ENCODE measurements at regions not wholly inside any gene's neighbourhood (a gene's known extent, or its start where the extent isn't known, plus 50 kb on each side); places are given as distances from the start of the nearest gene placed in this dataset.

DNA sequence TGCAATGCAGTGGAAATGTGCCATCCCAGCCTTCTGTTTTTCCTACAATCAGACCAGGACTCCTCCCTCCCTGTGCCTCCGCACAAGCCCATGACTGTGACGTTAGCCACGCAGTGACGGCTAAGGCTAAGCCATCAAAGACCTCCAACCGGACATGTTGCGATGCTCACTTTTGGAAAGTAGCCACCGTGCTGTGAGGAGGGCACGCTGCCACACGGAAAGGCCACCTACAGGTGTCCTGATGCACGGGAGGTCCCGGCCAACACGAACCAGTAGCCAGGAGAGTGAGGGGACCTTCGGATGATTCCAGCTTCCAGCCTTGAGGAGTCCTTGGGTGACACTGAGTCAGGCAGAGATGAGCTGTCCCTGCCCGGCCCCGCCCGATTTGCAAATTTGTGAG is 53.9 kb downstream of the FOXL1 start:
- DNase-seq, result no peak

GRCh38 chr16:86632944-86633343 is 54.6 kb downstream of the FOXL1 start:
- DNase-seq, result no peak

DNA sequence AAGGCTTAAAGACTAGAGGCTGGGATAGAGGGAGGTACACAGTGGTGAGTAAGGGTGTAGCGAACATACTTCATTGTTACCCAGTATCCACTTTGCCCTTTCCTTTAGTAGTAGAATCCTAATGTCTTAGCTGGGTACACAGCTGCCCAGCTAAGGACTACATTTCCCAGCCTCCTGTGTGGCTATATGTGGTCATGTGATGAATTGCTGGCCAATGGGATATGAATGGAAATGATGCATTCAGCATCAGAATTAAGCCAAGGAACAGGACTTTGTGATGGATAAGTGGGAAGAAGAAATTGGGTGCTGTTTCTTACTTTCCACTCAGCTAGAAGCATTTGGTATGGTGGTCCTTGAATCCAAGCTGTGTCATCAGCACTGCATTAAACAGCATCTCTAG is 55.9 kb downstream of the FOXL1 start:
- no peak for DNase-seq

DNA sequence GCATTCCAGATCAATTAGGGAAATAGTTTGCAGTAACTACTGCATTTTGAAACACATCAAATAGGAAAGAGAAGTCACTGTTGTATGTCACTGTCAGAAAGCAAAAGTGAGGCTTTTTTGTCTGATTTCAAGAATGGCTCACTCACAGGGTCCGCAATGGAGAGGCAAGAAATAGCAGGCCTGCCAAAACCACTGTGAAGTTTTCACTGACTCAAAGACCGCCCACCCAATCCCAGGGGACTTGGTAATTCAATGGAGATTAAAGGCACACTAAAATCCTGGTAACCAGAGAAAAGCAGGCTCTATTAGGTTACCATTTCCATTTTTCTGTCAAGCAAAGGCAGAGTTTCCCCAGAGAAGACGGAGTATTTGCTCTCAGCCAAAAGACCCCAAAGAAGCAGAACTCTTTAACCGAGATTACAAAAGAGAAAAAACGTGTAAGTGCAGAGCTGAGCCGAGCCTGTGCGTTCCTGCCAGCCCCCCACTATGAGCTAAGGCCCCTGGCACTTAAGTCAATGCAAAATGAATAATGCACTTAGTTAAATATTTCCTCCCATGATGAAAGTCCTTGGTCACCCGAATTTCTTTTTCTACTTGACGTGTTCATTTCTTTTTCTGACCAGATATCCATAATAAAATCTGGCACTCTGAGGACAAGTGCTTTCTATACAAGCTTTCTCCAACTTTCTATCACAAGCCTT is 57.0 kb downstream of the FOXL1 start:
- DNase-seq, result no peak

DNA sequence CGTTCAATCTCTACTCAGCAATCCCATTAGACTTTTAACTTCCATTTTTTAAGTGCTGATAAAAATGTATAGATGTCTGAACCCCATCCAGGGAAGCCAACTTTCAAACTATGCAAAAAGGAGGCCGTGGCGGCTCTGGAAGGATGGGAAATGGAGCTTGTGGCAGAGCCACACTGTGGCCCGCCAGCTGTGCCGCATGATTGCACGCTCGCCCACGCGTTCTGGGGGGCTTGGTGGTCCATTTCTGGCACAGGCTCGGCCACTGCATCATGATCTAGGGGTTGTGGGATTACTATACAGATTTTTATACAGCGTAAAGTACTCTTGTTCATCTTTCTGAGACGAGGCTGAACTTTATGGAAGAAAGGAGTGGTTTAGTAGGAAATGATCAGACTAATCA is 57.6 kb downstream of the FOXL1 start:
- DNase-seq, result no peak

DNA sequence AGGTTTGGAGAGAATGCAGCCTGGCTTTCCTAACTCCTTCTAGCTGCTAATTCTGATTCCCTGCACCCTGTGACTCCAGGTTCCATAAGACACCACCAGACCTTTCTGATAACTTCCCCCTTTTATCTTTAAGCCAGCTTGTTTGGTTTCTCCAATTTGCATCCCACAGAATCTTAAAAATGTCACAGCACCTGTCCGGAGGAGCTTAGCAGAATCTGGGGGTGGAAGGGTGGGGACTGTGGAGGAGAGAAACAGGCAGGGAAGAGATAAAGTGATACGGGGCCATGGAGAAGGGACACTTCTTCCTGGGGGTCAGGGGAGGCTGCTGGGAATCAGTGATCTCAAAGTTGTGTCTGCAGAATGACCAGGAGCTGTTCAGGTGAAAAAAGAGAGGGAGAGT is 59.4 kb downstream of the FOXL1 start:
- DNase-seq, result no peak

DNA sequence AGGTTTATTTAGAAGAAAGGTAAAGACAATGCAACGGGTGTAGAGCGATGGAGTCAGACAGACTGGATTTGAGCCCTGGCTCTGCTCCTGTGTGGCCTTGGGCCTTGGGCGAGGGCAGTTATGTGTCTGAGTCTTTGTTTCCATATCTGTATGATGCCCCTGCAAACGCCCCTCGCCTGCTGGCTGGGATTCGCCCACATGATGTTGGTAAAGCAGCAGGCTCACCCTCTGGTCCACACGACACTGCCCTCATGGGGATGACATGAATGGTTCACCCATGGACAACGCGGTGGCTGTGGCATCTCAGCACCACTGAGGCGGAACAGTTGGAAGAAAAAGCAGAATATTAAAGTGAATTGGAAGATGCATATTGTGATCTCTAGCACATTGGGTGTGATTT is 60.3 kb downstream of the FOXL1 start:
- no peak for DNase-seq

- DNase-seq, result no peak
Observed at GRCh38 chr16:86639354-86639753, 61.0 kb downstream of the FOXL1 start.

GRCh38 chr16:86640265-86640843 is 62.0 kb downstream of the FOXL1 start:
- no peak for DNase-seq

- no peak for DNase-seq
Observed at GRCh38 chr16:86642087-86642486, 63.7 kb downstream of the FOXL1 start.

- no peak for DNase-seq
Observed at GRCh38 chr16:86643671-86644070, 65.3 kb downstream of the FOXL1 start.

DNA sequence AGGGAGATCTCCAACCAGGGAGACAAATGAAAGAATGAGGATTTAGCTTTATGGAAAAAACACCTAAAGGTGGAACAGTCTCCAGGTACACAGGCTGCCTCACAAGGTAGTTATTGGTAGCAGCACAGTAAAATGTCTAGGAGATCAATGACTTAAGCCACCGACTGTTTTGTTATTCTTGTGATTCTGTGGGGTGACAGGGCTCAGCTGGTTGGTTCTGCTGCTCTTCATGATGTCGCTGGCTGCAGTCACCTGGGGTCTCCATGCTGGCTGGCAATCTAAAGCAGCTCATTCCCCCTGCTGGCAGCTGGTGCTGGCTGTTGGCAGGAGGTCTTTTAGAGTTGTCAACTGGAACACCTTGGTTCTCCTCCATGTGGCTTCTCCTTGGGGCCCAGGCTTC is 69.2 kb downstream of the FOXL1 start:
- DNase-seq, result no peak

DNA sequence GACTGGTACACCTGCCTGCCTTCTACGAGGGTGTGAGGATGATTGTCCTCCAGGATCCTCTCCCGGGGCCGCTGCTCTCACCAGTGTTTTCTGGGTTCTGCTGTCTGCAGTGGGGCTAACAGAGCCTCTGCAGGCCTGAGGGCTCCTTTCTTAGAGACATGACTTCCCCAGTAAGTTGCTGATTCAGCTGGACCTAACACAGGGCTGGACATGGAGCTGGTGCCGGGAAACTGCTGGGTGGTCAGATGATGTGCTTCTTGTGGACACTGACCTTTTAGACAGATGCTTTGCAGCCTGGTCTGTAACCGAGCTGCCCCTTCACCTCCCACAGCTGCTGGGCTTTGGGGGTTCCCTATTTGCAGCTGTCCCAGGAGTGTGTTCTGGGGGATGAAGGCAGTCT is 71.5 kb downstream of the FOXL1 start:
- DNase-seq, result no peak

DNA sequence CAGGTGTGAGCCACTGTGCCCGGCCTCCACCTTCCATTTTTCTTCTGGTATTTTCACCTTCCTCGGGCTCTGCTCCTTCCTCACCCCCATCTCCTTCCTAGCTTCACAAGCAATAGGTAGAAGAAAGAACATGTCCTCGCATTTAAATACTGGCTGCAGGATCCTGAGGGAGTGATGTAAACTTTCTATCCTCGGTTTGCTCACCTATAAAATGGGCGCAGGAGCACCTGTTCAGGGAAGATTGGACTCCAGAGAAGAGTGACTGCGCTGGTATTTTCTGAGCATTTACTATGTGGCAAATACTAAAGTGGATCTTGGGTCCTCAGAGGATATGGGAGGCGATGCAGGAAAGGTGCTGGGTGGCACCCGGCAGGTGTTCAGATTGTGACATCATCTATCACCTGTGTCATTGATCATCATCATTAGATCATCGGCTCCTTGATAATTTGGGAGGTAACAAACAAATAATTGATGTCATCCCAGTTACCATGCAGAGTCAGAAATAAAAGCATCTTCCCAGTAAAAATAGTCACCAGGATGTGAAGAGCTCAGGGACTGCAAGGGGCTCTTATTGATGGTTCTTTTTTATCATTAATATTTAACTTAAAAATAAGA is 72.8 kb downstream of the FOXL1 start:
- DNase-seq, result no peak

- no peak for DNase-seq
Observed at GRCh38 chr16:86651823-86652222, 73.5 kb downstream of the FOXL1 start.

DNA sequence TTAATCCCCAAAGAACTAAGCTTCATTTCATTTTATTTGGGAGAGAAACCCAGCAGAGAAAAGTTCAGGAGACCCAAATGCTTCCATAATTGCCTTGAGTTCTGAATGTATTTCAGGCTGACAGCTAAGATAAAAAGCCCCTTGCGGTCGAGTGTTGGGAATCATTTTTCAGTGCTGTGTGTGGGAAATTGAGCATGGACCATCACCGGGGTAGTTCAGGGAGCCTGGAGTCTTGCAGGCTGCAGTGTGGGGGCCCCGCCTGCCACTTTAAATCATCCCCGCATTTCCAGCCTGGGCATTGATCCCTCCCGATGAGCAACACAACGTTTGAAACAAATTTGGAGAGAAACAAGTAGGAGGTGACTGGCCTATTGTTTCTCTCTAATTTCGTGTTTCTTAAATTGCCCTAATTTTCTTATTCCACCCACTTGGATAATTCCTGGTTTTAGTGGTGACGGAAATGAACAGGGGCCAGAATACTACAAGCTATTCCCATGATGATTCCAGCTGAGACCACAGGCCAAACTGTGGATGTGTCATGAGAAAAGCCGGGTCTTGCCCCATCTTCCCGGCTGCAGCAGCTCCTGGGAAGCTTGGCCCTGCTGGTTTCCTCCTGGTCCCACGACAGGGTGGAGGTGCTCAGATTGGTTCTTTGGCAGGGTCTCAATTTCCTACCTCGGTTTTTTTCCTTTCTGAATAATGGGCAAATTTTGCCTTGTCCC is 75.1 kb downstream of the FOXL1 start:
- no peak for DNase-seq

DNA sequence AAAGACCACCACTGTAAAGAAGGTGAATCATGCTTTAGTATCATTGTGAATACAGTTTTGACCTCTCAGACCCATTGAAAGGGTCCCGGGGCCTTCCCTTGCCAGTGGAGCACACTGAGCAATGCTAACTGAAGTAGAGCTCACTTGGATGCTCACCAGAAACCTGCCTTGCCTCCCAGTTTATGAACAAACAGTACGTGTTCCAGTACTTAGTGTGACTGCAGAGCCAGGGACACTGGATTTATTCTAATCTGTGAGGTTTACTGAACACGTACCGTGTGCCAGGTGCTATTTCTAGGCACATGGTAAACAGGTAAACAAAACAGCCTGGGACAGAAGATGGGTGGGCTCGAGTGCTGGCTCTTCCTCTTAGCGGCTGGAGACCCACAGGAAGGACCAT is 79.6 kb downstream of the FOXL1 start:
- DNase-seq, result no peak

DNA sequence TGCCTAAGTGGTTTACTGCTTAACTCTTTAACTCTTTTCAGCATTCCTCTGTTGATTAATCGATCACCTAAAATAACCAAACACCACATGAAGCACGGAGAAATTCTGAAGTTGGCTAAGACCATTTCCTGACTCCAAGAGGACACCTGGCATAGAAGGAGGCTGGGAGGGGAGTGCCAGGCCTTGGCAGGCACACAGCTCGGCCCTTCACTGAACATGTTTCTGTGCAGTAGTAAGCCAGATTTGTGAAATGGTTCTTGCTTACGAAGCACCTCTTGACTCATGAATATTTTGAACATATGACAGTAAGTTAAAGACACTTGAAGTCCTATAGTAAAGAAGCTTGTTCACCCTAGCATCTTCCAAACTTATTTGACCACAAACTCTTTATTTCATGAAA is 82.3 kb downstream of the FOXL1 start:
- DNase-seq, result no peak

- DNase-seq, result no peak
Observed at GRCh38 chr16:86661706-86662105, 83.4 kb downstream of the FOXL1 start.

DNA sequence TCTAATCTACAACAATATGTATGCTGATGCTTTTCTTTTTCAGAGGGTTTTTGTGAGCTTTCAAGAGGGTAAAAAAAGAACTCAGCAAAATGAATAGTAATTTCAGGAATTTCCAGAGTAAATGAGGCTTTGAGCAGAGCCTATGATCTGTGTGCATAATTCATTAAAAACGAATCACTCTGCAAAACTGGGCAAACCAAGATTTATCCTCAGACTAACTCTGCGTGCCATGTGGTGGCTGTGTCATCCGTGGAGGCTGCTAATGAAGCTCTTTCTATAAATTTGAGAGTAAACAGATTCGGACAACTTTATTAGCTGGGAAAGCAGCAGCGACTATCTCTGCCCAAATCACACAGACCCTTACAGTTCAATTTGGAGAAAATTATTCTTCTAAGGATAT is 83.8 kb downstream of the FOXL1 start:
- no peak for DNase-seq

GRCh38 chr16:86662740-86663139 is 84.4 kb downstream of the FOXL1 start:
- DNase-seq, result no peak

GRCh38 chr16:86663685-86664521 is 85.6 kb downstream of the FOXL1 start:
- no peak for DNase-seq

All from activated naive CD4-positive, alpha-beta T cell treated with anti-CD3 and anti-CD28 coated beads, Interleukin-2, amount 50 U/mL, for 16 hours (primary cell).